HEK293T (cell line): ENCODE measurements at regions not wholly inside any gene's neighbourhood (a gene's known extent, or its start where the extent isn't known, plus 50 kb on each side); places are given as distances from the start of the nearest gene placed in this dataset.
"Not testable (repeated sequence)": the region's sequence is repeated elsewhere in the genome, so short reads cannot be mapped to it uniquely, and the experiment has no call there.

Experiments
- BHLHE40 ChIP-seq: fragments of 450-650 bp; IDR thresholded peaks from 2 replicates; pipeline ENCODE4 v1.6.1; 2016; ENCODE audit warnings: mild to moderate bottlenecking, moderate library complexity, borderline replicate concordance
- ELF4 ChIP-seq: fragments of 450-650 bp; IDR thresholded peaks from 2 replicates; pipeline ENCODE4 v1.6.1; 2017; ENCODE audit warnings: antibody characterized with exemption
- FOXA1 ChIP-seq: fragments of 450-650 bp; IDR thresholded peaks from 2 replicates; pipeline ENCODE4 v1.6.1; 2016; ENCODE audit warnings: mild to moderate bottlenecking
- FOXK2 ChIP-seq: fragments of 450-650 bp; IDR thresholded peaks from 2 replicates; pipeline ENCODE4 v1.6.1; 2016; ENCODE audit warnings: mild to moderate bottlenecking
- FOXM1 ChIP-seq: fragments of 450-650 bp; IDR thresholded peaks from 2 replicates; pipeline ENCODE4 v1.6.1; 2017; ENCODE audit warnings: mild to moderate bottlenecking, borderline replicate concordance
- HDGF ChIP-seq: fragments of 450-650 bp; IDR thresholded peaks from 2 replicates; pipeline ENCODE4 v1.6.1; 2017; ENCODE audit warnings: antibody characterized with exemption, borderline replicate concordance
- L3MBTL2 ChIP-seq: fragments of 450-650 bp; conservative IDR thresholded peaks from 2 replicates; pipeline ENCODE4 v1.6.1; 2016; ENCODE audit warnings: mild to moderate bottlenecking
- LEF1 ChIP-seq: fragments of 450-650 bp; IDR thresholded peaks from 2 replicates; pipeline ENCODE4 v1.6.1; 2017; ENCODE audit warnings: mild to moderate bottlenecking, borderline replicate concordance
- NFRKB ChIP-seq: fragments of 450-650 bp; IDR thresholded peaks from 2 replicates; pipeline ENCODE4 v1.6.1; 2016; ENCODE audit warnings: mild to moderate bottlenecking, moderate library complexity
- SP1 ChIP-seq: fragments of 450-650 bp; IDR thresholded peaks from 2 replicates; pipeline ENCODE4 v1.6.1; 2017
- SUZ12 ChIP-seq: fragments of 450-650 bp; IDR thresholded peaks from 2 replicates; pipeline ENCODE4 v1.6.1; 2016; ENCODE audit warnings: mild to moderate bottlenecking
- TARDBP ChIP-seq: fragments of 450-650 bp; IDR thresholded peaks from 2 replicates; pipeline ENCODE4 v1.6.1; 2016
- ZNF384 ChIP-seq: fragments of 450-650 bp; IDR thresholded peaks from 2 replicates; pipeline ENCODE4 v1.6.1; 2016
- TF ChIP-seq, protein P1 (sequence below): fragments of 450-650 bp; IDR thresholded peaks from 2 replicates; pipeline ENCODE4 v1.6.1; 2016

DNA sequence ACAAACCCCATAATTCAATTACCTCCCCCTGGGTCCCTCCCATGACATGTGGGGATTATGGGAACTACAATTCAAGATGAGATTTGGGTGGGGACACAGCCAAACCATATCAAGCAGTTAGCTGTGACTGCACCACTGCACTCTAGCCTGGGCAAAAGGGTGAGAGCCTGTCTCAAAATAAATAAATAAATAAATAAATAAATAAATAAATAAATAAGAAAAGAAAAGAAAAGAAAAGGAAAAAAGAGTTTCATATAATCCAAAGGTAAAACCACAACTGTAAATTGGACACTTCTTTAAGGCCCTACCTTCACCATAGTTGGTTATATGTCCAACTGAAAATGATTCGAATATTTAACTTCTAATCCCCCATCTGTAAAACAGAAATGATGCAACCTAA, 157.6 kb upstream of the FIGN start:
- TF ChIP-seq ELF4, SUZ12, FOXK2, FOXA1, TARDBP, HDGF, BHLHE40, SP1, L3MBTL2, LEF1, FOXM1, ZNF384, NFRKB: not testable (repeated sequence)
- TF ChIP-seq, protein P1, sequence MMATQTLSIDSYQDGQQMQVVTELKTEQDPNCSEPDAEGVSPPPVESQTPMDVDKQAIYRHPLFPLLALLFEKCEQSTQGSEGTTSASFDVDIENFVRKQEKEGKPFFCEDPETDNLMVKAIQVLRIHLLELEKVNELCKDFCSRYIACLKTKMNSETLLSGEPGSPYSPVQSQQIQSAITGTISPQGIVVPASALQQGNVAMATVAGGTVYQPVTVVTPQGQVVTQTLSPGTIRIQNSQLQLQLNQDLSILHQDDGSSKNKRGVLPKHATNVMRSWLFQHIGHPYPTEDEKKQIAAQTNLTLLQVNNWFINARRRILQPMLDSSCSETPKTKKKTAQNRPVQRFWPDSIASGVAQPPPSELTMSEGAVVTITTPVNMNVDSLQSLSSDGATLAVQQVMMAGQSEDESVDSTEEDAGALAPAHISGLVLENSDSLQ = not testable (repeated sequence)
